ENCODE measurements at regions not wholly inside any gene's neighbourhood (a gene's known extent, or its start where the extent isn't known, plus 50 kb on each side); places are given as distances from the start of the nearest gene placed in this dataset.

- H3K4me3 Mint-ChIP-seq, result no peak overlapping the region
- H3K36me3 Mint-ChIP-seq, result no peaks in the 10 kb centered on the region
- H3K4me1 Mint-ChIP-seq, result no peaks in the 10 kb centered on the region
- H3K27me3 Mint-ChIP-seq, result peaks cover 35% of the 10 kb centered on the region
- H3K9me3 Mint-ChIP-seq, result no peaks in the 10 kb centered on the region
- DNase-seq, result no peak
- H3K27ac Mint-ChIP-seq, result no peak overlapping the region
These were observed 161.2 kb upstream of the NSMCE3 start for GRCh38 chr15:29430831-29431230.

- Mint-ChIP-seq H3K27ac (no peak overlapping the region), H3K4me3 (no peak overlapping the region), H3K4me1 (no peaks in the 10 kb centered on the region), H3K27me3 (peaks cover 35% of the 10 kb centered on the region), H3K36me3 (no peaks in the 10 kb centered on the region), H3K9me3 (no peaks in the 10 kb centered on the region)
- DNase-seq, result no peak
These were observed 160.5 kb upstream of the NSMCE3 start for GRCh38 chr15:29430124-29430523.

GRCh38 chr15:29429584-29429983 is 160.0 kb upstream of the NSMCE3 start:
- H3K36me3 Mint-ChIP-seq, result no peaks in the 10 kb centered on the region
- H3K4me1 Mint-ChIP-seq, result no peaks in the 10 kb centered on the region
- no peak for DNase-seq
- peaks cover 35% of the 10 kb centered on the region for H3K27me3 Mint-ChIP-seq
- no peak overlapping the region for H3K27ac Mint-ChIP-seq
- H3K9me3 Mint-ChIP-seq, result no peaks in the 10 kb centered on the region
- no peak overlapping the region for H3K4me3 Mint-ChIP-seq

- Mint-ChIP-seq H3K36me3 (no peaks in the 10 kb centered on the region), H3K9me3 (no peaks in the 10 kb centered on the region), H3K4me1 (no peaks in the 10 kb centered on the region)
These were observed 159.4 kb upstream of the NSMCE3 start for GRCh38 chr15:29428925-29429573.

GRCh38 chr15:29425864-29426263 is 156.2 kb upstream of the NSMCE3 start:
- Mint-ChIP-seq H3K27me3 (peaks cover 19% of the 10 kb centered on the region), H3K4me1 (no peaks in the 10 kb centered on the region), H3K9me3 (no peaks in the 10 kb centered on the region), H3K27ac (no peak overlapping the region), H3K36me3 (no peaks in the 10 kb centered on the region), H3K4me3 (no peak overlapping the region)
- no peak for DNase-seq

More at GRCh38 chr15:29428925-29429573, 159.4 kb upstream of the NSMCE3 start:
- H3K4me3 Mint-ChIP-seq, result no peak overlapping the region
- H3K27ac Mint-ChIP-seq, result no peak overlapping the region
- H3K27me3 Mint-ChIP-seq, result peaks cover 30% of the 10 kb centered on the region
- no peak for DNase-seq

- H3K27ac Mint-ChIP-seq, result no peak overlapping the region
- H3K4me3 Mint-ChIP-seq, result no peak overlapping the region
- DNase-seq, result no peak
- no peaks in the 10 kb centered on the region for H3K9me3 Mint-ChIP-seq
- H3K36me3 Mint-ChIP-seq, result no peaks in the 10 kb centered on the region
- no peaks in the 10 kb centered on the region for H3K4me1 Mint-ChIP-seq
- peaks cover 20% of the 10 kb centered on the region for H3K27me3 Mint-ChIP-seq
These were observed 154.5 kb upstream of the NSMCE3 start for GRCh38 chr15:29424118-29424517.

- Mint-ChIP-seq H3K4me3 (no peak overlapping the region), H3K4me1 (no peaks in the 10 kb centered on the region), H3K9me3 (no peaks in the 10 kb centered on the region), H3K27me3 (peaks cover 17% of the 10 kb centered on the region), H3K27ac (no peak overlapping the region), H3K36me3 (no peaks in the 10 kb centered on the region)
- no peak for DNase-seq
These were observed 153.0 kb upstream of the NSMCE3 start for GRCh38 chr15:29422606-29423005.

GRCh38 chr15:29420188-29420587 is 150.6 kb upstream of the NSMCE3 start:
- Mint-ChIP-seq H3K27ac (no peak overlapping the region), H3K9me3 (no peaks in the 10 kb centered on the region), H3K36me3 (no peaks in the 10 kb centered on the region), H3K4me1 (no peaks in the 10 kb centered on the region), H3K4me3 (no peak overlapping the region), H3K27me3 (peaks cover 14% of the 10 kb centered on the region)
- DNase-seq, result no peak

GRCh38 chr15:29418931-29419330 is 149.3 kb upstream of the NSMCE3 start:
- H3K4me3 Mint-ChIP-seq, result no peak overlapping the region
- H3K27ac Mint-ChIP-seq, result no peak overlapping the region
- DNase-seq, result no peak
- no peaks in the 10 kb centered on the region for H3K9me3 Mint-ChIP-seq
- H3K36me3 Mint-ChIP-seq, result no peaks in the 10 kb centered on the region
- peaks cover 27% of the 10 kb centered on the region for H3K27me3 Mint-ChIP-seq
- no peaks in the 10 kb centered on the region for H3K4me1 Mint-ChIP-seq

- H3K4me3 Mint-ChIP-seq, result no peak overlapping the region
- no peak for DNase-seq
- H3K27me3 Mint-ChIP-seq, result peaks cover 33% of the 10 kb centered on the region
- H3K36me3 Mint-ChIP-seq, result no peaks in the 10 kb centered on the region
- no peak overlapping the region for H3K27ac Mint-ChIP-seq
- H3K4me1 Mint-ChIP-seq, result no peaks in the 10 kb centered on the region
- H3K9me3 Mint-ChIP-seq, result no peaks in the 10 kb centered on the region
These were observed 148.6 kb upstream of the NSMCE3 start for GRCh38 chr15:29418178-29418577.

- H3K4me3 Mint-ChIP-seq, result no peak overlapping the region
- H3K27ac Mint-ChIP-seq, result no peak overlapping the region
- no peaks in the 10 kb centered on the region for H3K4me1 Mint-ChIP-seq
- no peaks in the 10 kb centered on the region for H3K9me3 Mint-ChIP-seq
- H3K36me3 Mint-ChIP-seq, result no peaks in the 10 kb centered on the region
- H3K27me3 Mint-ChIP-seq, result peaks cover 36% of the 10 kb centered on the region
- no peak for DNase-seq
These were observed 141.7 kb upstream of the NSMCE3 start for GRCh38 chr15:29411299-29411698.

- H3K4me3 Mint-ChIP-seq, result no peak overlapping the region
- no peaks in the 10 kb centered on the region for H3K36me3 Mint-ChIP-seq
- H3K27me3 Mint-ChIP-seq, result peaks cover 30% of the 10 kb centered on the region
- no peak overlapping the region for H3K27ac Mint-ChIP-seq
- no peak for DNase-seq
- no peaks in the 10 kb centered on the region for H3K4me1 Mint-ChIP-seq
- no peaks in the 10 kb centered on the region for H3K9me3 Mint-ChIP-seq
These were observed 140.7 kb upstream of the NSMCE3 start for GRCh38 chr15:29410338-29410737.

GRCh38 chr15:29409890-29410289 is 140.3 kb upstream of the NSMCE3 start:
- Mint-ChIP-seq H3K27ac (no peak overlapping the region), H3K4me3 (no peak overlapping the region), H3K9me3 (no peaks in the 10 kb centered on the region), H3K36me3 (no peaks in the 10 kb centered on the region), H3K27me3 (peaks cover 26% of the 10 kb centered on the region), H3K4me1 (no peaks in the 10 kb centered on the region)
- DNase-seq, result no peak

GRCh38 chr15:29405564-29405963 is 135.9 kb upstream of the NSMCE3 start:
- DNase-seq, result no peak
- H3K4me3 Mint-ChIP-seq, result no peak overlapping the region
- no peaks in the 10 kb centered on the region for H3K9me3 Mint-ChIP-seq
- no peaks in the 10 kb centered on the region for H3K4me1 Mint-ChIP-seq
- H3K27ac Mint-ChIP-seq, result no peak overlapping the region
- H3K36me3 Mint-ChIP-seq, result no peaks in the 10 kb centered on the region
- peaks cover 8% of the 10 kb centered on the region for H3K27me3 Mint-ChIP-seq

- Mint-ChIP-seq H3K27ac (no peak overlapping the region), H3K27me3 (peaks cover 13% of the 10 kb centered on the region), H3K9me3 (no peaks in the 10 kb centered on the region), H3K36me3 (no peaks in the 10 kb centered on the region), H3K4me3 (no peak overlapping the region), H3K4me1 (no peaks in the 10 kb centered on the region)
- DNase-seq, result no peak
These were observed 134.2 kb upstream of the NSMCE3 start for GRCh38 chr15:29403772-29404171.

- H3K36me3 Mint-ChIP-seq, result no peaks in the 10 kb centered on the region
- DNase-seq, result no peak
- no peaks in the 10 kb centered on the region for H3K4me1 Mint-ChIP-seq
- H3K4me3 Mint-ChIP-seq, result no peak overlapping the region
- no peak overlapping the region for H3K27ac Mint-ChIP-seq
- H3K27me3 Mint-ChIP-seq, result peaks cover 24% of the 10 kb centered on the region
- H3K9me3 Mint-ChIP-seq, result no peaks in the 10 kb centered on the region
These were observed 132.0 kb upstream of the NSMCE3 start for GRCh38 chr15:29401644-29402043.
